HFFc6 (cell line): ENCODE measurements at regions not wholly inside any gene's neighbourhood (a gene's known extent, or its start where the extent isn't known, plus 50 kb on each side); places are given as distances from the start of the nearest gene placed in this dataset.
"Not testable (repeated sequence)": the region's sequence is repeated elsewhere in the genome, so short reads cannot be mapped to it uniquely, and the experiment has no call there.

ENCODE experiments used
- DNase-seq: peaks from one replicate; pipeline ENCODE4 v3.0.0-alpha.2; 2018
- H3K27ac Mint-ChIP-seq: 2 replicates; pipeline ENCODE4 v1.8.0; 2020; ENCODE audit warnings: mild to moderate bottlenecking, mixed read lengths
- H3K27me3 Mint-ChIP-seq: 2 replicates; pipeline ENCODE4 v1.8.0; 2021; ENCODE audit warnings: mild to moderate bottlenecking, moderate library complexity, mixed read lengths; ENCODE audit not compliant: insufficient read depth
- H3K36me3 Mint-ChIP-seq: 2 replicates; pipeline ENCODE4 v1.8.0; 2021; ENCODE audit warnings: low read depth, mixed read lengths
- H3K4me1 Mint-ChIP-seq: 2 replicates; pipeline ENCODE4 v1.8.0; 2020; ENCODE audit warnings: low read depth, mixed read lengths
- H3K4me3 Mint-ChIP-seq: 2 replicates; pipeline ENCODE4 v1.8.0; 2020; ENCODE audit warnings: mild to moderate bottlenecking, moderate library complexity, mixed read lengths
- H3K9me3 Mint-ChIP-seq: 2 replicates; pipeline ENCODE4 v1.8.0; 2020; ENCODE audit warnings: mild to moderate bottlenecking, mixed read lengths
- CTCF ChIP-seq: fragments of 200-600 bp; sonication (generic); IDR thresholded peaks from 2 replicates; pipeline ENCODE4 v1.5.0; 2021; ENCODE audit warnings: antibody characterized with exemption, mild to moderate bottlenecking

- no peak overlapping the region for H3K4me3 Mint-ChIP-seq
- no peaks in the 10 kb centered on the region for H3K4me1 Mint-ChIP-seq
- no peaks in the 10 kb centered on the region for H3K36me3 Mint-ChIP-seq
- no peaks in the 10 kb centered on the region for H3K9me3 Mint-ChIP-seq
- DNase-seq, result no peak
- no peak overlapping the region for H3K27ac Mint-ChIP-seq
- TF ChIP-seq CTCF, result no peak
- H3K27me3 Mint-ChIP-seq, result peaks cover 10% of the 10 kb centered on the region
These were observed 117.8 kb upstream of the LIPC start for GRCh38 chr15:58313810-58314592.

GRCh38 chr15:58314593-58315216 is 117.1 kb upstream of the LIPC start:
- no peaks in the 10 kb centered on the region for H3K4me1 Mint-ChIP-seq
- no peaks in the 10 kb centered on the region for H3K9me3 Mint-ChIP-seq
- H3K4me3 Mint-ChIP-seq, result no peak overlapping the region
- no peaks in the 10 kb centered on the region for H3K36me3 Mint-ChIP-seq
- no peak for TF ChIP-seq CTCF
- H3K27me3 Mint-ChIP-seq, result peaks cover 8% of the 10 kb centered on the region
- H3K27ac Mint-ChIP-seq, result no peak overlapping the region
- no peak for DNase-seq

GRCh38 chr15:58318517-58318916 is 113.3 kb upstream of the LIPC start:
- TF ChIP-seq CTCF, result no peak
- no peak for DNase-seq
- Mint-ChIP-seq H3K36me3 (no peaks in the 10 kb centered on the region), H3K27me3 (peaks cover 7% of the 10 kb centered on the region), H3K27ac (no peak overlapping the region), H3K4me3 (no peak overlapping the region), H3K4me1 (no peaks in the 10 kb centered on the region), H3K9me3 (no peaks in the 10 kb centered on the region)

- Mint-ChIP-seq H3K27me3 (peaks cover 7% of the 10 kb centered on the region), H3K9me3 (no peaks in the 10 kb centered on the region), H3K36me3 (no peaks in the 10 kb centered on the region), H3K4me1 (no peaks in the 10 kb centered on the region), H3K4me3 (no peak overlapping the region), H3K27ac (no peak overlapping the region)
- DNase-seq, result no peak
- no peak for TF ChIP-seq CTCF
These were observed 110.8 kb upstream of the LIPC start for GRCh38 chr15:58321034-58321433.

- Mint-ChIP-seq H3K36me3 (0 out of 2 replicates have a peak, but pooled peaks cover 4% of the 10 kb centered on the region), H3K9me3 (no peaks in the 10 kb centered on the region; the same call in 1 of the 2 replicates), H3K27ac (no peak overlapping the region), H3K4me1 (no peaks in the 10 kb centered on the region), H3K4me3 (no peak overlapping the region), H3K27me3 (peaks cover 7% of the 10 kb centered on the region)
- no peak for TF ChIP-seq CTCF
- no peak for DNase-seq
These were observed 109.5 kb upstream of the LIPC start for GRCh38 chr15:58322253-58322652.

GRCh38 chr15:58323321-58323720 is 108.5 kb upstream of the LIPC start:
- not testable (repeated sequence) for H3K4me1 Mint-ChIP-seq, H3K27me3 Mint-ChIP-seq, H3K9me3 Mint-ChIP-seq, H3K4me3 Mint-ChIP-seq, H3K36me3 Mint-ChIP-seq, DNase-seq, H3K27ac Mint-ChIP-seq
